Epithelial cell of proximal tubule (primary cell): ENCODE measurements at regions not wholly inside any gene's neighbourhood (a gene's known extent, or its start where the extent isn't known, plus 50 kb on each side); places are given as distances from the start of the nearest gene placed in this dataset.
"Not testable (repeated sequence)": the region's sequence is repeated elsewhere in the genome, so short reads cannot be mapped to it uniquely, and the experiment has no call there.

Experiments used
- DNase-seq: peaks from one replicate; pipeline ENCODE4 v3.0.0-alpha.2; 2011; ENCODE audit warnings: low read depth
- H3K4me3 ChIP-seq: 2 replicates; pipeline ENCODE4 v1.5.1; 2011; ENCODE audit warnings: low read depth, mild to moderate bottlenecking, low read length
- CTCF ChIP-seq: conservative IDR thresholded peaks from 2 replicates; pipeline ENCODE4 v1.5.1; 2012; ENCODE audit warnings: low read depth, mild to moderate bottlenecking, low read length

GRCh38 chr3:83230376-83230775 is 1468.9 kb upstream of the GBE1 start:
- no peak overlapping the region for H3K4me3 ChIP-seq
- TF ChIP-seq CTCF: no peak
- DNase-seq: no peak

GRCh38 chr3:83226751-83227150 is 1465.3 kb upstream of the GBE1 start:
- no peak for DNase-seq

GRCh38 chr3:83224101-83224868 is 1462.8 kb upstream of the GBE1 start:
- DNase-seq: no peak
- H3K4me3 ChIP-seq: no peak overlapping the region
- no peak for TF ChIP-seq CTCF

More at GRCh38 chr3:83226751-83227150, 1465.3 kb upstream of the GBE1 start:
- H3K4me3 ChIP-seq: no peak overlapping the region
- TF ChIP-seq CTCF: no peak

- no peak overlapping the region for H3K4me3 ChIP-seq
- no peak for DNase-seq
- TF ChIP-seq CTCF: no peak
Observed at GRCh38 chr3:83218383-83219200, 1457.1 kb upstream of the GBE1 start.

- H3K4me3 ChIP-seq, DNase-seq: not testable (repeated sequence)
Observed at GRCh38 chr3:83217595-83218118, 1456.2 kb upstream of the GBE1 start.

- no peak overlapping the region for H3K4me3 ChIP-seq
- DNase-seq: no peak
- TF ChIP-seq CTCF: no peak
Observed at GRCh38 chr3:83216919-83217594, 1455.6 kb upstream of the GBE1 start.

- no peak for DNase-seq
- no peak for TF ChIP-seq CTCF
- no peak overlapping the region for H3K4me3 ChIP-seq
Observed at GRCh38 chr3:83195243-83195642, 1433.8 kb upstream of the GBE1 start.
